ENCODE measurements at regions not wholly inside any gene's neighbourhood (a gene's known extent, or its start where the extent isn't known, plus 50 kb on each side); places are given as distances from the start of the nearest gene placed in this dataset.

GRCh38 chr6:95288251-95288650 lies 289.1 kb upstream of the MANEA start:
- no peak for DNase-seq (ENCODE audit: low read depth)
- no peak overlapping the region for H3K4me3 ChIP-seq (ENCODE audit: low read depth, low read length)
- no peak for TF ChIP-seq CTCF (IDR thresholded peaks at IDR 0.05; ENCODE audit: low read depth, low read length)
- no peak for TF ChIP-seq MYC (IDR thresholded peaks at IDR 0.05; ENCODE audit: low read depth, low read length)
- no peak for TF ChIP-seq POLR2A (IDR thresholded peaks at IDR 0.05; ENCODE audit: extremely low read depth, insufficient read length)
- no peak for TF ChIP-seq MAX (IDR thresholded peaks at IDR 0.05; ENCODE audit: low read depth, low read length)

GRCh38 chr6:95292011-95292410 lies 285.3 kb upstream of the MANEA start:
- no peak for DNase-seq (ENCODE audit: low read depth)
- H3K4me3 ChIP-seq (ENCODE audit: low read depth, low read length): no peak overlapping the region
- TF ChIP-seq MYC (IDR thresholded peaks at IDR 0.05; ENCODE audit: low read depth, low read length) (no peak), MAX (IDR thresholded peaks at IDR 0.05; ENCODE audit: low read depth, low read length) (no peak), POLR2A (IDR thresholded peaks at IDR 0.05; ENCODE audit: extremely low read depth, insufficient read length) (no peak), CTCF (IDR thresholded peaks at IDR 0.05; ENCODE audit: low read depth, low read length) (no peak)

GRCh38 chr6:95293257-95293656 lies 284.1 kb upstream of the MANEA start:
- DNase-seq (ENCODE audit: low read depth): no peak
- no peak for TF ChIP-seq MYC (IDR thresholded peaks at IDR 0.05; ENCODE audit: low read depth, low read length)
- no peak for TF ChIP-seq POLR2A (IDR thresholded peaks at IDR 0.05; ENCODE audit: extremely low read depth, insufficient read length)
- TF ChIP-seq CTCF (IDR thresholded peaks at IDR 0.05; ENCODE audit: low read depth, low read length): no peak
- no peak for TF ChIP-seq MAX (IDR thresholded peaks at IDR 0.05; ENCODE audit: low read depth, low read length)
- no peak overlapping the region for H3K4me3 ChIP-seq (ENCODE audit: low read depth, low read length)

DNA sequence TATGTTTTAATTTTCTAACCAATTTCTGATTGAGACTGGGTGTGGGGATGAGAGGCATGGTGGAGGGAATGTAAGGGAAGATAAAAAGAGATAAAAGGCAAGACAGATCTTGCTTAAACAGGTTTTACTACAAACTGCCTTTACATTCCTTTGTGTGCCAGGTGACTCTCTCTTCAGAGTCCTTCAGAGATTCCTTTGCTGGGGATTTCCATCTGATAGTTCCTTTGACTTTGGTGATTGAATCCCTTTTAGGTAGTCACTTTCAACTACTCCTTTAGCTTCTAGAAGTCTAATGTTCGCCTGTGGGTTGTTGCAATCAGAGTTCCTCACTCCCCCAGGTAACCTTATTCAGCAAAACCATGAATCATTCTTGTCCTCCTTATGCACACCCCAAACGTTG lies 283.3 kb upstream of the MANEA start:
- no peak for DNase-seq (ENCODE audit: low read depth)
- no peak overlapping the region for H3K4me3 ChIP-seq (ENCODE audit: low read depth, low read length)
- TF ChIP-seq MAX (IDR thresholded peaks at IDR 0.05; ENCODE audit: low read depth, low read length) (no peak), POLR2A (IDR thresholded peaks at IDR 0.05; ENCODE audit: extremely low read depth, insufficient read length) (no peak), MYC (IDR thresholded peaks at IDR 0.05; ENCODE audit: low read depth, low read length) (no peak), CTCF (IDR thresholded peaks at IDR 0.05; ENCODE audit: low read depth, low read length) (no peak)

DNA sequence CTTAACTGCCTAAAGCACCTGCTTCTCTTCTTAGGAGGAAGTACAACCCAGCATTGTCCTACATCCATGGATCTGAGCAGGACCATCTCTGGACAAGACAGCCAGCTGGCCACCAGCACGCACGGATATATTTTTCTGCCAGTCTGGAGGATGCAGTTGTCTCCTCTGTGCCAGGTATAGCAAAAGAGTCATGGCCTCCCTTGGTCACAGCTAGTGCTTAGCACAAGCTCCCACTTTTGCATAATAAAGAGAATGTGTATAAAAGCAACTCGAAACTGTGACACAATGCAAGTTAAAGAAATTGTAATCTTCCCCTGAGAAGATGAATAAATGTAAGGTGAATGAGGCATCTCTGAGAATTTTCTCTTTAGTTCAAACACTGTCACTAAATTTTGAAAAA lies 267.8 kb upstream of the MANEA start:
- no peak overlapping the region for H3K4me3 ChIP-seq (ENCODE audit: low read depth, low read length)
- TF ChIP-seq MYC (IDR thresholded peaks at IDR 0.05; ENCODE audit: low read depth, low read length) (no peak), MAX (IDR thresholded peaks at IDR 0.05; ENCODE audit: low read depth, low read length) (no peak), POLR2A (IDR thresholded peaks at IDR 0.05; ENCODE audit: extremely low read depth, insufficient read length) (no peak), CTCF (IDR thresholded peaks at IDR 0.05; ENCODE audit: low read depth, low read length) (no peak)
- no peak for DNase-seq (ENCODE audit: low read depth)

DNA sequence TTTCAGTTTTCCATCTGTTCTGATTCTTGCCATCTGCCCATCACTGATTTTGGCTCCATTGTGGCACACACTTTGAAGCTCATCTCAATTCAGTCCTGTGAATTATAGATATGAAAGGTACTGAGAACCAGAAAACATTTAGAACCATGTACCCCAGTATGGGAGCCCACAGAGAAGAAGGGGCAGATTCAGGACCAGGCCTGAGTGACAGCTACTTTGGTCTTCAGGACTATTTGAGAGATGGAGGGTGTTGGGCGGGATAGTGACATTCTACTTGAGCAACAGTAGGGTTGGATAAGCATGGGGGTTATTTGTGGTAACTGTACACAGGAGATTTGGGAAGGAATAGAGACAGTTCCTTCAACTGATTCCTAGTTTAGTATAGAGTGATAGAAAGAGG lies 259.2 kb upstream of the MANEA start:
- DNase-seq (ENCODE audit: low read depth): no peak
- TF ChIP-seq MYC (IDR thresholded peaks at IDR 0.05; ENCODE audit: low read depth, low read length) (no peak), POLR2A (IDR thresholded peaks at IDR 0.05; ENCODE audit: extremely low read depth, insufficient read length) (no peak), MAX (IDR thresholded peaks at IDR 0.05; ENCODE audit: low read depth, low read length) (no peak), CTCF (IDR thresholded peaks at IDR 0.05; ENCODE audit: low read depth, low read length) (no peak)
- H3K4me3 ChIP-seq (ENCODE audit: low read depth, low read length): no peak overlapping the region

Data from NB4 (cell line).